ENCODE measurements at regions not wholly inside any gene's neighbourhood (a gene's known extent, or its start where the extent isn't known, plus 50 kb on each side); places are given as distances from the start of the nearest gene placed in this dataset.

GRCh38 chr18:68098655-68099054 is 582.1 kb upstream of the DSEL start:
- Histone ChIP-seq H3K9me3 (ENCODE audit: control insufficient read depth in 2 of 3, insufficient read depth in 1 of 3, low read length in 3 of 3) (no peaks in the 10 kb centered on the region), H3K4me1 (ENCODE audit: control insufficient read depth in 2 of 3, insufficient read depth in 2 of 3, low read depth in 1 of 3, low read length in 3 of 3) (no peaks in the 10 kb centered on the region), H3K9ac (ENCODE audit: low read length in 3 of 3) (no peak overlapping the region), H3K4me3 (ENCODE audit: low read length in 3 of 3) (no peak overlapping the region), H3K27me3 (ENCODE audit: control insufficient read depth, insufficient read depth, low read length) (no peaks in the 10 kb centered on the region), H3K36me3 (ENCODE audit: control insufficient read depth in 2 of 3, insufficient read depth in 3 of 3, low read length in 3 of 3) (no peaks in the 10 kb centered on the region), H3K27ac (ENCODE audit: low read depth in 2 of 2, low read length in 2 of 2) (no peak overlapping the region)
- DNase-seq = no peak
- intact Hi-C loops (cut with DNase I) = no loop called here
- no peak for FAIRE-seq
- TF ChIP-seq CTCF (IDR thresholded peaks at IDR 0.05; ENCODE audit: borderline replicate concordance, extremely low read depth, insufficient read depth) = no peak

- Histone ChIP-seq H3K36me3 (ENCODE audit: control insufficient read depth in 2 of 3, insufficient read depth in 3 of 3, low read length in 3 of 3) (no peaks in the 10 kb centered on the region), H3K4me3 (ENCODE audit: low read length in 3 of 3) (no peak overlapping the region), H3K27me3 (ENCODE audit: control insufficient read depth, insufficient read depth, low read length) (no peaks in the 10 kb centered on the region), H3K9ac (ENCODE audit: low read length in 3 of 3) (no peak overlapping the region), H3K9me3 (ENCODE audit: control insufficient read depth in 2 of 3, insufficient read depth in 1 of 3, low read length in 3 of 3) (no peaks in the 10 kb centered on the region), H3K27ac (ENCODE audit: low read depth in 2 of 2, low read length in 2 of 2) (no peak overlapping the region), H3K4me1 (ENCODE audit: control insufficient read depth in 2 of 3, insufficient read depth in 2 of 3, low read depth in 1 of 3, low read length in 3 of 3) (no peaks in the 10 kb centered on the region)
- FAIRE-seq (no peak), DNase-seq (no peak)
- TF ChIP-seq CTCF (IDR thresholded peaks at IDR 0.05; ENCODE audit: borderline replicate concordance, extremely low read depth, insufficient read depth) = no peak
- intact Hi-C loops (cut with DNase I) = no loop called here
Measured at GRCh38 chr18:68086481-68086880, 570.0 kb upstream of the DSEL start.

- FAIRE-seq (no peak), DNase-seq (no peak)
- H3K36me3 ChIP-seq (ENCODE audit: control insufficient read depth in 2 of 3, insufficient read depth in 3 of 3, low read length in 3 of 3) = no peaks in the 10 kb centered on the region
- intact Hi-C loops (cut with DNase I) = no loop called here
- H3K27ac ChIP-seq (ENCODE audit: low read depth in 2 of 2, low read length in 2 of 2) = no peak overlapping the region
- no peak for TF ChIP-seq CTCF (IDR thresholded peaks at IDR 0.05; ENCODE audit: borderline replicate concordance, extremely low read depth, insufficient read depth)
- H3K9me3 ChIP-seq (ENCODE audit: control insufficient read depth in 2 of 3, insufficient read depth in 1 of 3, low read length in 3 of 3) = no peaks in the 10 kb centered on the region
- no peaks in the 10 kb centered on the region for H3K4me1 ChIP-seq (ENCODE audit: control insufficient read depth in 2 of 3, insufficient read depth in 2 of 3, low read depth in 1 of 3, low read length in 3 of 3)
- no peaks in the 10 kb centered on the region for H3K27me3 ChIP-seq (ENCODE audit: control insufficient read depth, insufficient read depth, low read length)
- H3K4me3 ChIP-seq (ENCODE audit: low read length in 3 of 3) = no peak overlapping the region
- no peak overlapping the region for H3K9ac ChIP-seq (ENCODE audit: low read length in 3 of 3)
Measured at GRCh38 chr18:68085251-68085650, 568.7 kb upstream of the DSEL start.

GRCh38 chr18:68083776-68084175 is 567.3 kb upstream of the DSEL start:
- no peaks in the 10 kb centered on the region for H3K27me3 ChIP-seq (ENCODE audit: control insufficient read depth, insufficient read depth, low read length)
- FAIRE-seq (no peak), DNase-seq (peak in 1 of 5 donors; percentile 12)
- H3K27ac ChIP-seq (ENCODE audit: low read depth in 2 of 2, low read length in 2 of 2) = no peak overlapping the region
- no peak overlapping the region for H3K4me3 ChIP-seq (ENCODE audit: low read length in 3 of 3)
- TF ChIP-seq CTCF (IDR thresholded peaks at IDR 0.05; ENCODE audit: borderline replicate concordance, extremely low read depth, insufficient read depth) = no peak
- no peaks in the 10 kb centered on the region for H3K4me1 ChIP-seq (ENCODE audit: control insufficient read depth in 2 of 3, insufficient read depth in 2 of 3, low read depth in 1 of 3, low read length in 3 of 3)
- intact Hi-C loops (cut with DNase I) = no loop called here
- H3K9ac ChIP-seq (ENCODE audit: low read length in 3 of 3) = no peak overlapping the region
- no peaks in the 10 kb centered on the region for H3K36me3 ChIP-seq (ENCODE audit: control insufficient read depth in 2 of 3, insufficient read depth in 3 of 3, low read length in 3 of 3)
- H3K9me3 ChIP-seq (ENCODE audit: control insufficient read depth in 2 of 3, insufficient read depth in 1 of 3, low read length in 3 of 3) = no peaks in the 10 kb centered on the region
